Transverse colon (tissue), 4 donors: ENCODE measurements at regions not wholly inside any gene's neighbourhood (a gene's known extent, or its start where the extent isn't known, plus 50 kb on each side); places are given as distances from the start of the nearest gene placed in this dataset.

ENCODE experiments used
- CTCF ChIP-seq, 5 experiments: fragments of 200-600 bp in 3 of 5; fragments of 450-650 bp in 2 of 5; sonication (generic) in 3 of 5; IDR thresholded peaks; 1 replicate in 2 of 5; 2 replicates in 3 of 5; pipeline ENCODE4 v1.5.1; 2016 to 2017; ENCODE audit warnings: antibody characterized with exemption in 5 of 5, inconsistent platforms in 3 of 5, mild to moderate bottlenecking in 2 of 5, moderate library complexity in 1 of 5
- POLR2A ChIP-seq: fragments of 450-650 bp; IDR thresholded peaks from one replicate; pipeline ENCODE4 v1.6.1; 2016; ENCODE audit warnings: antibody characterized with exemption, mild to moderate bottlenecking, moderate library complexity
- POLR2AphosphoS5 ChIP-seq, 3 donors: sonication (generic); formaldehyde crosslinking; IDR thresholded peaks; one replicate each; pipeline ENCODE4 v1.6.1; 2016; ENCODE audit warnings: antibody characterized with exemption in 3 of 3

GRCh38 chr12:93214523-93215289 is 163.0 kb upstream of the NUDT4 start:
- TF ChIP-seq CTCF (IDR thresholded peaks at IDR 0.05) = peak in 1 of 5 experiments; percentile 34
- TF ChIP-seq POLR2A = no peak
- TF ChIP-seq POLR2AphosphoS5 (IDR thresholded peaks at IDR 0.05) = no peak
